Activated naive CD4-positive, alpha-beta T cell treated with anti-CD3 and anti-CD28 coated beads, Interleukin-2, amount 50 U/mL, for 72 hours (primary cell): ENCODE measurements at regions not wholly inside any gene's neighbourhood (a gene's known extent, or its start where the extent isn't known, plus 50 kb on each side); places are given as distances from the start of the nearest gene placed in this dataset.

Source experiments
- ATAC-seq, 2 donors: fragments of 150-1000 bp; cut with Tn5 transposase; 2 replicates each; pipeline ENCODE4 v1.10.0; 2021; ENCODE audit warnings: mild to moderate bottlenecking in 2 of 2, moderate library complexity in 2 of 2
- DNase-seq, 2 donors: peaks; one replicate each; pipeline ENCODE4 v3.0.0; 2021 to 2022; ENCODE audit warnings: low spot score in 2 of 2
- H3K27ac Mint-ChIP-seq, 2 donors: one replicate each; pipeline ENCODE4 v1.8.0; 2022; ENCODE audit warnings: mild to moderate bottlenecking in 2 of 2, mixed read lengths in 2 of 2
- H3K36me3 Mint-ChIP-seq, 2 donors: one replicate each; pipeline ENCODE4 v1.8.0; 2022; ENCODE audit warnings: mixed read lengths in 2 of 2
- H3K9me3 Mint-ChIP-seq, 2 donors: one replicate each; pipeline ENCODE4 v1.8.0; 2022; ENCODE audit warnings: mixed read lengths in 2 of 2

GRCh38 chr11:115709297-115709696 lies 205.1 kb upstream of the CADM1 start:
- DNase-seq (no peak), ATAC-seq (no peak)
- Mint-ChIP-seq H3K9me3 (peaks cover 0 to 19% of the 10 kb centered on the region in 2 donors), H3K27ac (no peak overlapping the region), H3K36me3 (no peaks in the 10 kb centered on the region)

GRCh38 chr11:115707180-115707905 lies 203.1 kb upstream of the CADM1 start:
- ATAC-seq (no peak), DNase-seq (no peak)
- no peaks in the 10 kb centered on the region for H3K36me3 Mint-ChIP-seq
- H3K27ac Mint-ChIP-seq: no peak overlapping the region
- peaks cover 0 to 25% of the 10 kb centered on the region in 2 donors for H3K9me3 Mint-ChIP-seq

GRCh38 chr11:115706626-115707135 lies 202.5 kb upstream of the CADM1 start:
- DNase-seq: no peak
- no peak overlapping the region for H3K27ac Mint-ChIP-seq
- no peak for ATAC-seq
- H3K9me3 Mint-ChIP-seq: peaks cover 0 to 30% of the 10 kb centered on the region in 2 donors
- H3K36me3 Mint-ChIP-seq: no peaks in the 10 kb centered on the region

- Mint-ChIP-seq H3K9me3 (peaks cover 4 to 34% of the 10 kb centered on the region in 2 donors), H3K36me3 (no peaks in the 10 kb centered on the region), H3K27ac (no peak overlapping the region)
- no peak for ATAC-seq
- no peak for DNase-seq
Measured at GRCh38 chr11:115705200-115705599, 201.0 kb upstream of the CADM1 start.

GRCh38 chr11:115700981-115701875 lies 197.0 kb upstream of the CADM1 start:
- ATAC-seq (no peak), DNase-seq (no peak)
- H3K36me3 Mint-ChIP-seq: no peaks in the 10 kb centered on the region
- peaks cover 13 to 28% of the 10 kb centered on the region in 2 donors for H3K9me3 Mint-ChIP-seq
- H3K27ac Mint-ChIP-seq: no peak overlapping the region

GRCh38 chr11:115700496-115700895 lies 196.3 kb upstream of the CADM1 start:
- no peaks in the 10 kb centered on the region for H3K36me3 Mint-ChIP-seq
- ATAC-seq (no peak), DNase-seq (no peak)
- peaks cover 13 to 25% of the 10 kb centered on the region in 2 donors for H3K9me3 Mint-ChIP-seq
- H3K27ac Mint-ChIP-seq: no peak overlapping the region

- peaks cover 13 to 20% of the 10 kb centered on the region in 2 donors for H3K9me3 Mint-ChIP-seq
- no peak overlapping the region for H3K27ac Mint-ChIP-seq
- H3K36me3 Mint-ChIP-seq: no peaks in the 10 kb centered on the region
- DNase-seq: no peak
- ATAC-seq: no peak
Measured at GRCh38 chr11:115699733-115700132, 195.5 kb upstream of the CADM1 start.

GRCh38 chr11:115699326-115699725 lies 195.1 kb upstream of the CADM1 start:
- no peak overlapping the region for H3K27ac Mint-ChIP-seq
- peaks cover 13 to 17% of the 10 kb centered on the region in 2 donors for H3K9me3 Mint-ChIP-seq
- no peak for DNase-seq
- no peaks in the 10 kb centered on the region for H3K36me3 Mint-ChIP-seq
- no peak for ATAC-seq

- Mint-ChIP-seq H3K9me3 (peaks cover 13 to 16% of the 10 kb centered on the region in 2 donors), H3K36me3 (no peaks in the 10 kb centered on the region), H3K27ac (no peak overlapping the region)
- DNase-seq: no peak
- ATAC-seq: no peak
Measured at GRCh38 chr11:115698243-115698642, 194.0 kb upstream of the CADM1 start.

- ATAC-seq (no peak), DNase-seq (no peak)
- Mint-ChIP-seq H3K27ac (no peak overlapping the region), H3K9me3 (peaks cover 12 to 13% of the 10 kb centered on the region in 2 donors), H3K36me3 (no peaks in the 10 kb centered on the region)
Measured at GRCh38 chr11:115696563-115696962, 192.3 kb upstream of the CADM1 start.

GRCh38 chr11:115695677-115696364 lies 191.6 kb upstream of the CADM1 start:
- no peak for DNase-seq
- Mint-ChIP-seq H3K36me3 (no peaks in the 10 kb centered on the region), H3K9me3 (peaks cover 12 to 13% of the 10 kb centered on the region in 2 donors), H3K27ac (no peak overlapping the region)
- ATAC-seq: no peak

GRCh38 chr11:115693002-115693401 lies 188.8 kb upstream of the CADM1 start:
- Mint-ChIP-seq H3K36me3 (no peaks in the 10 kb centered on the region), H3K27ac (no peak overlapping the region), H3K9me3 (peaks cover 3 to 6% of the 10 kb centered on the region in 2 donors)
- ATAC-seq (no peak), DNase-seq (no peak)

GRCh38 chr11:115691030-115691429 lies 186.8 kb upstream of the CADM1 start:
- peaks cover 11 to 14% of the 10 kb centered on the region in 2 donors for H3K9me3 Mint-ChIP-seq
- ATAC-seq (no peak), DNase-seq (no peak)
- H3K27ac Mint-ChIP-seq: no peak overlapping the region
- H3K36me3 Mint-ChIP-seq: peaks cover 0 to 2% of the 10 kb centered on the region in 2 donors

- H3K36me3 Mint-ChIP-seq: peaks cover 0 to 17% of the 10 kb centered on the region in 2 donors
- peaks cover 27 to 28% of the 10 kb centered on the region in 2 donors for H3K9me3 Mint-ChIP-seq
- no peak overlapping the region for H3K27ac Mint-ChIP-seq
Measured at GRCh38 chr11:115687934-115688333, 183.7 kb upstream of the CADM1 start.

GRCh38 chr11:115684699-115685098 lies 180.5 kb upstream of the CADM1 start:
- no peak for ATAC-seq
- H3K9me3 Mint-ChIP-seq: peaks cover 25 to 27% of the 10 kb centered on the region in 2 donors
- no peak overlapping the region for H3K27ac Mint-ChIP-seq
- H3K36me3 Mint-ChIP-seq: peaks cover 0 to 23% of the 10 kb centered on the region in 2 donors
- no peak for DNase-seq

More at GRCh38 chr11:115687934-115688333, 183.7 kb upstream of the CADM1 start:
- ATAC-seq: no peak
- DNase-seq: no peak

- DNase-seq: no peak
- H3K9me3 Mint-ChIP-seq: peaks cover 24 to 27% of the 10 kb centered on the region in 2 donors
- peaks cover 0 to 23% of the 10 kb centered on the region in 2 donors for H3K36me3 Mint-ChIP-seq
- no peak overlapping the region for H3K27ac Mint-ChIP-seq
- no peak for ATAC-seq
Measured at GRCh38 chr11:115684135-115684534, 179.9 kb upstream of the CADM1 start.

- no peak for DNase-seq
- peaks cover 24 to 28% of the 10 kb centered on the region in 2 donors for H3K9me3 Mint-ChIP-seq
- ATAC-seq: no peak
- peaks cover 0 to 23% of the 10 kb centered on the region in 2 donors for H3K36me3 Mint-ChIP-seq
- no peak overlapping the region for H3K27ac Mint-ChIP-seq
Measured at GRCh38 chr11:115682888-115683287, 178.7 kb upstream of the CADM1 start.
